ENCODE measurements at regions not wholly inside any gene's neighbourhood (a gene's known extent, or its start where the extent isn't known, plus 50 kb on each side); places are given as distances from the start of the nearest gene placed in this dataset.

DNA sequence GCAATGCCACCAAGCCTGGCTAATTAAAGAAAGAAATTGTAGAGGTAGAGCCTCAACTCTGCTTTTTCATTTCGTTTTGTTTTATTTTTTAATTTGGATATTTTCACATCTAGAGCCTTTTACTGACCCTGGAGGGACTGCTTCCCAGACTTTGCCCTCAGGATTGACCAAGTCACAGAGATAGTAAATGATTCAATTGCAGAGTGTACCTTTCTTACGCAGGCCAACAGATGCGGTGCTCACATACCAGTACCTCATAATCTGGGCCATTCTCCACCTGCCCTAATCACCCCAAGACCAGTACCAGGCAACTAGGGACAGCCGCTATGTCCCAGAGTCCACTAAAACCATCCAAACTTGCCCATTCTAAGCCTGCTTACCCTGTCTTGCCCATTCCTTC lies 110.8 kb downstream of the DDX1 start:
- Histone ChIP-seq H3K4me1 (ENCODE audit: insufficient read depth, low read length) (no peaks in the 10 kb centered on the region), H4K20me1 (ENCODE audit: insufficient read depth, low read length) (no peaks in the 10 kb centered on the region), H3K4me3 (ENCODE audit: insufficient read depth, low read length) (no peak overlapping the region), H2AFZ (ENCODE audit: low read length) (no peak overlapping the region), H3K9me3 (ENCODE audit: low read depth, low read length) (no peaks in the 10 kb centered on the region), H3K4me2 (ENCODE audit: insufficient read depth, low read length) (no peak overlapping the region), H3K27me3 (ENCODE audit: insufficient read depth, low read length) (no peaks in the 10 kb centered on the region), H3K27ac (ENCODE audit: low read depth, low read length) (no peak overlapping the region), H3K36me3 (ENCODE audit: insufficient read depth, low read length) (no peaks in the 10 kb centered on the region), H3K79me2 (ENCODE audit: insufficient read depth, low read length) (no peaks in the 10 kb centered on the region)
- no peak for DNase-seq (ENCODE audit: insufficient read length, low spot score, missing footprints)
- TF ChIP-seq, protein P1, sequence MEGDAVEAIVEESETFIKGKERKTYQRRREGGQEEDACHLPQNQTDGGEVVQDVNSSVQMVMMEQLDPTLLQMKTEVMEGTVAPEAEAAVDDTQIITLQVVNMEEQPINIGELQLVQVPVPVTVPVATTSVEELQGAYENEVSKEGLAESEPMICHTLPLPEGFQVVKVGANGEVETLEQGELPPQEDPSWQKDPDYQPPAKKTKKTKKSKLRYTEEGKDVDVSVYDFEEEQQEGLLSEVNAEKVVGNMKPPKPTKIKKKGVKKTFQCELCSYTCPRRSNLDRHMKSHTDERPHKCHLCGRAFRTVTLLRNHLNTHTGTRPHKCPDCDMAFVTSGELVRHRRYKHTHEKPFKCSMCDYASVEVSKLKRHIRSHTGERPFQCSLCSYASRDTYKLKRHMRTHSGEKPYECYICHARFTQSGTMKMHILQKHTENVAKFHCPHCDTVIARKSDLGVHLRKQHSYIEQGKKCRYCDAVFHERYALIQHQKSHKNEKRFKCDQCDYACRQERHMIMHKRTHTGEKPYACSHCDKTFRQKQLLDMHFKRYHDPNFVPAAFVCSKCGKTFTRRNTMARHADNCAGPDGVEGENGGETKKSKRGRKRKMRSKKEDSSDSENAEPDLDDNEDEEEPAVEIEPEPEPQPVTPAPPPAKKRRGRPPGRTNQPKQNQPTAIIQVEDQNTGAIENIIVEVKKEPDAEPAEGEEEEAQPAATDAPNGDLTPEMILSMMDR (IDR thresholded peaks at IDR 0.05; ENCODE audit: extremely low read depth, low read depth, low read length) = no peak

DNA sequence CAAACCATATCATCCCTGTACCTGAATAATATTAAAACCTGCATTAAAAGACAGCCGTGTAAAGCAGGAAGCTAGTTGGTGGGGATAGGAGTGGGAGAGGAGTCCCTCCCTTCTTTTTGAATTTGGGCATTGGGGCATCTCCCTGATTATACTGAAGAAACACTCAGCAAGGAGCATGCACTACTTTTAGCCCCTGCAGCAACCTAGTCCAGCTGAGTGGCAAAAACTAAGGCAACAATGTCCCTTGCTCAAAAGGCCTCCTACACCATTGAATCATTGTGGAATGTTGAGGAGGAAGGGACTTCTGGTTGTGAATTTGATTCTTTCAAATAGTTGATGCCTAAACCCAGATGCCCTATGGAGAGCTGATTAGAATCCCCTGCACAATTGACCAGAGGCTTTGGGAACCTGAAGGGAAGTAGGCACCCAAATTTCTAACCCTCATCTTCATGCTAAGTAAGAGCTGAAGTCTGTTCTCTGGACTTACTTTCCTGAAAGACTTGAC lies 111.7 kb downstream of the DDX1 start:
- Histone ChIP-seq H2AFZ (ENCODE audit: low read length) (no peak overlapping the region), H3K9me3 (ENCODE audit: low read depth, low read length) (no peaks in the 10 kb centered on the region)

DNA sequence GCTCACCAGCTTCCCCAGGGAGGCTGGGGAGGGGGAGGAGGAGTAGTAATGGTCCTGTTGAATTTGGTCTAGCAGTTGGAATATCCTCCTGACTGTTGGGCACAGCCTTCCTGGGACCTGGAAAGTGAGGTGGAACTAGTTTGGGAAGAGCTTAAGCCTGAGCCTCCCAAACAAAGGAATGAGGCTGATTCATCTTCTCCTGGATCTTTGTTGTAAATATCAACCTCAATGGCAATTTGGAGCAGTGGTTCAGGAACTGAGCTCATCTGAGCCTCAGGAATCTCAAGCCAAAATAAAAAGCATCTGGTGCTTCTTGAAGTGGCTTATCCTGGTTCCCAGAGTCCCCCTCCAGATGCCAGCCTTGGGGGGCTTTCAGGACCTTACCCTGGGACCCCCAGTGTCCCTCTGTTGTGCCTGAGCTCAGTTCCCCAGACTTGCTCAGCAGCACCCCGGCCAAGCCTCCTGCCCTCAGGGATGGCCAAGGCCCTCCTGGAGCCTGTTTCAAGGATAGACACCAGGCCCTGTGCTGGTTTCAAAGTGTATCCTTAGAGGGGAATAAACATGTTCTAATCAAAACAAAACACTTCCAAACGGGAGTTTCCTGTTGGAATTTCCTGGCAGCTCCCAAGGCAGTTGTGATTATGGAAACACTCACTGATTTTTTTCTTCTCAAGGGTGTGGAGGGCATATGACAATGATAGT lies 112.6 kb downstream of the DDX1 start:
- no peak overlapping the region for H3K4me2 ChIP-seq (ENCODE audit: insufficient read depth, low read length)
- H3K36me3 ChIP-seq (ENCODE audit: insufficient read depth, low read length) = no peaks in the 10 kb centered on the region
- TF ChIP-seq, protein P1 (IDR thresholded peaks at IDR 0.05; ENCODE audit: extremely low read depth, low read depth, low read length) = no peak
- H3K79me2 ChIP-seq (ENCODE audit: insufficient read depth, low read length) = no peaks in the 10 kb centered on the region
- H2AFZ ChIP-seq (ENCODE audit: low read length) = no peak overlapping the region
- H3K9me3 ChIP-seq (ENCODE audit: low read depth, low read length) = no peaks in the 10 kb centered on the region
- no peaks in the 10 kb centered on the region for H3K27me3 ChIP-seq (ENCODE audit: insufficient read depth, low read length)
- H3K27ac ChIP-seq (ENCODE audit: low read depth, low read length) = no peak overlapping the region
- DNase-seq (ENCODE audit: insufficient read length, low spot score, missing footprints) = no peak
- no peak overlapping the region for H3K4me3 ChIP-seq (ENCODE audit: insufficient read depth, low read length)
- H3K4me1 ChIP-seq (ENCODE audit: insufficient read depth, low read length) = no peaks in the 10 kb centered on the region
- no peaks in the 10 kb centered on the region for H4K20me1 ChIP-seq (ENCODE audit: insufficient read depth, low read length)

More for the DNA sequence above, 111.7 kb downstream of the DDX1 start:
- Histone ChIP-seq H3K79me2 (ENCODE audit: insufficient read depth, low read length) (no peaks in the 10 kb centered on the region), H3K27ac (ENCODE audit: low read depth, low read length) (no peak overlapping the region), H3K4me3 (ENCODE audit: insufficient read depth, low read length) (no peak overlapping the region), H4K20me1 (ENCODE audit: insufficient read depth, low read length) (no peaks in the 10 kb centered on the region), H3K4me2 (ENCODE audit: insufficient read depth, low read length) (no peak overlapping the region), H3K36me3 (ENCODE audit: insufficient read depth, low read length) (no peaks in the 10 kb centered on the region), H3K27me3 (ENCODE audit: insufficient read depth, low read length) (no peaks in the 10 kb centered on the region), H3K4me1 (ENCODE audit: insufficient read depth, low read length) (no peaks in the 10 kb centered on the region)
- TF ChIP-seq, protein P1 (IDR thresholded peaks at IDR 0.05; ENCODE audit: extremely low read depth, low read depth, low read length) = no peak
- no peak for DNase-seq (ENCODE audit: insufficient read length, low spot score, missing footprints)

DNA sequence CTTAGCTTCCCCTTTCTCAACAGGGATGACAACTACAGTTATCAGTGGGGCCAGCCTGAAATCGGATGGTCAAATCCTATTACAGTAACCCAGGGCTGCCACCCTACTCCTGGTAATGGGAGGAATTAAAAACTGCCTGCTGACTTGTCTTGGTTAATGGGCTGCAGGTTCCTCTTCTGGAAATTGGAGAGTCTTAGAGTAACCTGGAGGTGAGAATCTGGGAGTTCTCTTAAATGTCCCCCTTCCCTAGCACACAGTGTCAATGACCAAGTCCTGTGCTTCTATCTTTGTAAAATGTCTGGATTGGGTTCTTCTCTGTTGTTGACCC lies 113.1 kb downstream of the DDX1 start:
- Histone ChIP-seq H3K27me3 (ENCODE audit: insufficient read depth, low read length) (no peaks in the 10 kb centered on the region), H2AFZ (ENCODE audit: low read length) (no peak overlapping the region), H3K4me1 (ENCODE audit: insufficient read depth, low read length) (no peaks in the 10 kb centered on the region), H3K79me2 (ENCODE audit: insufficient read depth, low read length) (no peaks in the 10 kb centered on the region), H3K9me3 (ENCODE audit: low read depth, low read length) (no peaks in the 10 kb centered on the region), H4K20me1 (ENCODE audit: insufficient read depth, low read length) (no peaks in the 10 kb centered on the region), H3K4me3 (ENCODE audit: insufficient read depth, low read length) (no peak overlapping the region), H3K36me3 (ENCODE audit: insufficient read depth, low read length) (no peaks in the 10 kb centered on the region), H3K4me2 (ENCODE audit: insufficient read depth, low read length) (no peak overlapping the region), H3K27ac (ENCODE audit: low read depth, low read length) (no peak overlapping the region)
- TF ChIP-seq, protein P1 (IDR thresholded peaks at IDR 0.05; ENCODE audit: extremely low read depth, low read depth, low read length) = no peak
- DNase-seq (ENCODE audit: insufficient read length, low spot score, missing footprints) = no peak

All from osteoblast (primary cell).